Inflammatory macrophage treated with lipopolysaccharide for 1 hour (primary cell): ENCODE measurements at regions not wholly inside any gene's neighbourhood (a gene's known extent, or its start where the extent isn't known, plus 50 kb on each side); places are given as distances from the start of the nearest gene placed in this dataset.

Source experiments
- DNase-seq, 2 donors: peaks; one replicate each; pipeline ENCODE4 v3.0.0-alpha.2; 2020 to 2022

- DNase-seq = no peak
Measured at GRCh38 chr16:85394456-85395206, 218.5 kb upstream of the GSE1 start.

GRCh38 chr16:85395207-85395912 lies 217.8 kb upstream of the GSE1 start:
- DNase-seq = peak; percentile 70 to 83

- DNase-seq = no peak
Measured at GRCh38 chr16:85395913-85396878, 216.9 kb upstream of the GSE1 start.

- no peak for DNase-seq
Measured at GRCh38 chr16:85396879-85397871, 215.9 kb upstream of the GSE1 start.

GRCh38 chr16:85398050-85398451 lies 215.1 kb upstream of the GSE1 start:
- no peak for DNase-seq

- no peak for DNase-seq
Measured at GRCh38 chr16:85398688-85399582, 214.2 kb upstream of the GSE1 start.

- no peak for DNase-seq
Measured at GRCh38 chr16:85399583-85400284, 213.4 kb upstream of the GSE1 start.

GRCh38 chr16:85400305-85401205 lies 212.6 kb upstream of the GSE1 start:
- DNase-seq = no peak

- DNase-seq = no peak
Measured at GRCh38 chr16:85401370-85401916, 211.7 kb upstream of the GSE1 start.

GRCh38 chr16:85401917-85402766 lies 211.0 kb upstream of the GSE1 start:
- no peak for DNase-seq

- DNase-seq = no peak
Measured at GRCh38 chr16:85402910-85403692, 210.0 kb upstream of the GSE1 start.

- no peak for DNase-seq
Measured at GRCh38 chr16:85403693-85404092, 209.4 kb upstream of the GSE1 start.

GRCh38 chr16:85412911-85413520 lies 200.1 kb upstream of the GSE1 start:
- no peak for DNase-seq

- no peak for DNase-seq
Measured at GRCh38 chr16:85413691-85414663, 199.1 kb upstream of the GSE1 start.
